ENCODE measurements at regions not wholly inside any gene's neighbourhood (a gene's known extent, or its start where the extent isn't known, plus 50 kb on each side); places are given as distances from the start of the nearest gene placed in this dataset.
"Not testable (repeated sequence)": the region's sequence is repeated elsewhere in the genome, so short reads cannot be mapped to it uniquely, and the experiment has no call there.

GRCh38 chr9:13907842-13908241, 406.1 kb downstream of the NFIB start:
- not testable (repeated sequence) for TF ChIP-seq CTCF, POLR2AphosphoS5, EP300, POLR2A (IDR thresholded peaks at IDR 0.05)

Measured in gastroesophageal sphincter (tissue), 3 donors.